Upper lobe of right lung (tissue), 1 donor: ENCODE measurements at regions not wholly inside any gene's neighbourhood (a gene's known extent, or its start where the extent isn't known, plus 50 kb on each side); places are given as distances from the start of the nearest gene placed in this dataset.
"Not testable (repeated sequence)": the region's sequence is repeated elsewhere in the genome, so short reads cannot be mapped to it uniquely, and the experiment has no call there.

Experiments
- ATAC-seq: fragments of 200-7000 bp; cut with Tn5 transposase; one replicate; pipeline ENCODE4 v1.9.1; 2020; ENCODE audit warnings: mild to moderate bottlenecking, moderate library complexity
- DNase-seq: peaks from one replicate; pipeline ENCODE4 v3.0.0-alpha.2; 2020
- H3K27ac ChIP-seq: fragments of 200-600 bp; one replicate; pipeline ENCODE4 v1.8.0; 2022
- H3K27me3 ChIP-seq: fragments of 200-600 bp; one replicate; pipeline ENCODE4 v1.8.0; 2022; ENCODE audit warnings: mild to moderate bottlenecking
- H3K36me3 ChIP-seq: fragments of 200-600 bp; one replicate; pipeline ENCODE4 v1.8.0; 2022
- H3K4me1 ChIP-seq: fragments of 200-600 bp; one replicate; pipeline ENCODE4 v1.8.0; 2022
- H3K4me3 ChIP-seq: fragments of 200-600 bp; one replicate; pipeline ENCODE4 v1.8.0; 2022; ENCODE audit warnings: mild to moderate bottlenecking
- H3K9me3 ChIP-seq: fragments of 200-600 bp; one replicate; pipeline ENCODE4 v1.8.0; 2022
- intact Hi-C: fragments of 100-400 bp; cut with DNase I; formaldehyde crosslinking; loops from one replicate; pipeline ENCODE4 v1.11.0; 2022
- donor health status: DM: no; HTN: yes; CAD: no; lungs with severe emphysema.

DNA sequence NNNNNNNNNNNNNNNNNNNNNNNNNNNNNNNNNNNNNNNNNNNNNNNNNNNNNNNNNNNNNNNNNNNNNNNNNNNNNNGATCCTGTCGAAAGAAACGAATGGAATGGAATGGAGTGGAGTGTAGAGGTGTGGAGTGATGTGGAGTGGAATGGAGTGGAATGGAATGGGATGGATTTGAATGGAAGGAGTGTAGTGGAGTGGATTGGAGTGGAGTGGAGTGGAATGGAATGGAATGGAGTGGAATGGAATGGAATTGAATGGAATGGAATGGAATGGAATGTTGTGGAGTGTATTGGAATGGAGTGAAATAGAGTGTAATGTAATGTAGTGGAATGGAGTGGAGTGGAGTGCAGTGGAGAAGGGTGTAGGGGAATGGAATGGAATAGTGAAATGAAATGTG, 1275.4 kb upstream of the TPTE start:
- intact Hi-C loops, DNase-seq, H3K4me1 ChIP-seq, H3K27ac ChIP-seq, H3K27me3 ChIP-seq, H3K36me3 ChIP-seq, H3K4me3 ChIP-seq: not testable (repeated sequence)
- ATAC-seq, result peak; percentile 47
- peaks cover 17% of the 10 kb centered on the region for H3K9me3 ChIP-seq

- H3K27ac ChIP-seq, H3K36me3 ChIP-seq, intact Hi-C loops, H3K4me3 ChIP-seq, H3K4me1 ChIP-seq, H3K27me3 ChIP-seq, DNase-seq: not testable (repeated sequence)
- ATAC-seq, result peak; percentile 70
- H3K9me3 ChIP-seq, result peaks cover 17% of the 10 kb centered on the region
Observed at GRCh38 chr21:9246481-9247289, 1274.7 kb upstream of the TPTE start.

DNA sequence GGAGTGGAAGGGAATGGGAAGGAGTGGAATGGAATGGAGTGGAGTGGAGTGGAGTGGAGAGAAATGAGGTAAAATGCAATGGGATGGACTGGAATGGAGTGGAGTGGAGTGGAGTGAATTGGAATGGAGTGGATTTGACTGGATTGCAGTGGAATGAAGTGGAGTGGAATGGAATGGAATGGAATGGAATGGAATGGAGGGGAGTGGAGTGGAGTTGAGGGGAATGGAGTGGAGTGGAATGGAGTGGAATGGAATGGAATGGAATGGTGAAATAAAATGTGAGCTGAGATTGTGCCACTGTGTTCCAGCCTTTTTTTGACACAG, 1274.1 kb upstream of the TPTE start:
- H3K4me3 ChIP-seq, intact Hi-C loops, H3K4me1 ChIP-seq, H3K36me3 ChIP-seq, DNase-seq, H3K27ac ChIP-seq, H3K27me3 ChIP-seq: not testable (repeated sequence)
- H3K9me3 ChIP-seq, result peaks cover 17% of the 10 kb centered on the region
- peak; percentile 59 for ATAC-seq

DNA sequence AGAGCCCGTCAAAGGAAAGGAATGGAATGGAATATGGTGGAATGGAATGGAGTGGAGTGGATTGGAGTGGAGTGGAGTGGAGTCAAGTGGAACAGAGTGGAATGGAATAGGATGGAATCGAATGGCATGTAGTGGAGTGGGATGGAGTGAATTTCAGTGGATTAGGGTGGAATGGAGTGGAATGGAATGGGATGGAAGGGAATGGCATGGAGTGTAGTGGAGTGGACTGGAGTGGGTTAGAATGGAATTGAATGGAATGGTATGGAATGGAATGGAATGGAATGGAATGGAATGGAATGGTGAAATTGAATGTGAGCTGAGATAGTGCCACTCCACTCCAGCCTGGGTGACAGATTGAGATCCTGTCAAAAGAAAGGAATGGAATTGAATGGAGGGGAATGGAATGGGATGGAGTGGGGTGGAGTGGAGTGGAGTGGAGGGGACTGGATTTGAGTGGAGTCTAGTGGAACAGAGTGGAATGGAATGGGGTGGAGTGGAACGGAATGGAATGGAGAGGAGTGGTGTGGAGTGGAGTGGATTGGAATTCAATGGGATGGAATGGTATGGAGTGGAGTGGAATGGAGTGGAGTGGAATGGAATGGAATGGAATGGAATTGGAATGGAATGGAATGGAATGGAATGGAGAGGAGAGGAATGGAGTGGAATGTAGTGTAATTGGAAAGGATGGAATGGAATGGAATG, 1273.6 kb upstream of the TPTE start:
- H3K36me3 ChIP-seq, DNase-seq, H3K4me1 ChIP-seq, H3K27me3 ChIP-seq, H3K27ac ChIP-seq, intact Hi-C loops, H3K4me3 ChIP-seq: not testable (repeated sequence)
- peak; percentile 69 for ATAC-seq
- peaks cover 17% of the 10 kb centered on the region for H3K9me3 ChIP-seq
